SK-N-SH (cell line): ENCODE measurements at regions not wholly inside any gene's neighbourhood (a gene's known extent, or its start where the extent isn't known, plus 50 kb on each side); places are given as distances from the start of the nearest gene placed in this dataset.

Experiments used
- CTCF ChIA-PET: fragments of 300-600, 350-600 bp; formaldehyde crosslinking; extraction: SDS; loops from one replicate; lab custom pipeline; 2021; lab: Yijun Ruan, JAX
- POLR2A ChIA-PET: fragments of 350-600 bp; sonication (Branson Sonifier 250); formaldehyde crosslinking; extraction: SDS; loops from one replicate; lab custom pipeline; 2020; ENCODE audit warnings: antibody characterized with exemption, inconsistent platforms; lab: Yijun Ruan, JAX
- DNase-seq: peaks from one replicate; pipeline ENCODE4 v3.0.0; 2012
- H2AFZ ChIP-seq: fragments of 200-600 bp; sonication (generic); 2 replicates; pipeline ENCODE4 v1.8.1; 2016; ENCODE audit warnings: antibody characterized with exemption, mild to moderate bottlenecking, low read depth
- H3F3A ChIP-seq: fragments of 200-600 bp; sonication (generic); replicated peaks from 2 replicates; pipeline ENCODE3; 2016; ENCODE audit warnings: antibody characterized with exemption, mild to moderate bottlenecking; ENCODE audit not compliant: insufficient read depth
- H3K27ac ChIP-seq, 2 experiments: fragments of 200-500 bp in 1 of 2; fragments of 200-600 bp in 1 of 2; sonication (Bioruptor generic) in 1 of 2; sonication (generic), shearing (Covaris generic) in 1 of 2; 2 replicates each; pipeline versions ENCODE4 v1.5.1 to v1.6.1; 2014 to 2016; ENCODE audit warnings: low read depth in 2 of 2, inconsistent platforms in 1 of 2, low read length in 1 of 2, mild to moderate bottlenecking in 1 of 2, mixed read lengths in 1 of 2
- H3K27me3 ChIP-seq: fragments of 200-600 bp; sonication (generic), shearing (Covaris generic); 2 replicates; pipeline ENCODE4 v1.6.1; 2016; ENCODE audit warnings: mixed run types; ENCODE audit not compliant: insufficient read depth
- H3K36me3 ChIP-seq, 2 experiments: fragments of 200-500 bp in 1 of 2; fragments of 200-600 bp in 1 of 2; sonication (Bioruptor generic) in 1 of 2; sonication (generic) in 1 of 2; replicated peaks in 1 of 2; 2 replicates each; pipeline versions ENCODE3 to v1.5.1; 2014 to 2016; ENCODE audit warnings: low read length in 1 of 2, mild to moderate bottlenecking in 1 of 2; ENCODE audit not compliant: insufficient read depth in 2 of 2, control insufficient read depth in 1 of 2
- H3K4me1 ChIP-seq, 2 experiments: fragments of 200-500 bp in 1 of 2; fragments of 200-600 bp in 1 of 2; sonication (Bioruptor generic) in 1 of 2; sonication (generic), shearing (Covaris generic) in 1 of 2; 2 replicates each; pipeline versions ENCODE4 v1.5.1 to v1.6.1; 2014 to 2016; ENCODE audit warnings: low read depth in 1 of 2, low read length in 1 of 2, mixed run types in 1 of 2; ENCODE audit not compliant: insufficient read depth in 2 of 2, control insufficient read depth in 1 of 2
- H3K4me2 ChIP-seq: fragments of 200-600 bp; sonication (generic), shearing (Covaris generic); 2 replicates; pipeline ENCODE4 v1.6.1; 2017; ENCODE audit warnings: mixed run types
- H3K4me3 ChIP-seq, 2 experiments: fragments of 200-500 bp in 1 of 2; fragments of 200-600 bp in 1 of 2; sonication (Bioruptor generic) in 1 of 2; sonication (generic), shearing (Covaris generic) in 1 of 2; 2 replicates each; pipeline versions ENCODE4 v1.5.1 to v1.8.1; 2014 to 2016; ENCODE audit warnings: low read depth in 2 of 2, inconsistent platforms in 1 of 2, low read length in 1 of 2, mild to moderate bottlenecking in 1 of 2, mixed read lengths in 1 of 2, moderate library complexity in 1 of 2
- H3K79me2 ChIP-seq: fragments of 200-600 bp; sonication (generic); 2 replicates; pipeline ENCODE4 v1.8.1; 2017; ENCODE audit warnings: mild to moderate bottlenecking; ENCODE audit not compliant: insufficient read depth
- H3K9ac ChIP-seq: fragments of 200-600 bp; sonication (generic); 2 replicates; pipeline ENCODE4 v1.6.1; 2017; ENCODE audit warnings: mixed run types
- H3K9me2 ChIP-seq: fragments of 200-600 bp; sonication (generic); 2 replicates; pipeline ENCODE4 v1.6.1; 2017; ENCODE audit warnings: mixed run types
- H3K9me3 ChIP-seq: fragments of 200-600 bp; sonication (generic); 2 replicates; pipeline ENCODE4 v1.6.1; 2017; ENCODE audit warnings: mixed run types, mild to moderate bottlenecking, moderate library complexity
- H4K20me1 ChIP-seq: fragments of 200-600 bp; sonication (generic); 2 replicates; pipeline ENCODE4 v1.6.1; 2017; ENCODE audit warnings: mild to moderate bottlenecking, mixed run types; ENCODE audit not compliant: insufficient read depth
- ELF1 ChIP-seq: IDR thresholded peaks from 2 replicates; pipeline ENCODE4 v1.4.0; 2012
- EP300 ChIP-seq, 2 experiments: IDR thresholded peaks; 2 replicates each; pipeline versions ENCODE4 v1.4.0 to v1.6.1; 2012; ENCODE audit warnings: borderline replicate concordance in 1 of 2, low read depth in 1 of 2, low read length in 1 of 2
- FOSL2 ChIP-seq: IDR thresholded peaks from 2 replicates; pipeline ENCODE4 v1.4.0; 2012; ENCODE audit warnings: low read depth, mild to moderate bottlenecking, moderate library complexity, borderline replicate concordance
- GABPA ChIP-seq: IDR thresholded peaks from 2 replicates; pipeline ENCODE4 v1.4.0; 2012; ENCODE audit warnings: low read depth, mild to moderate bottlenecking
- GATA2 ChIP-seq: sonication (generic); formaldehyde crosslinking; IDR thresholded peaks from 2 replicates; pipeline ENCODE4 v1.5.0; 2020; ENCODE audit warnings: mild to moderate bottlenecking, missing genetic modification reagents
- JUND ChIP-seq: IDR thresholded peaks from 2 replicates; pipeline ENCODE4 v1.4.0; 2012
- MXI1 ChIP-seq: IDR thresholded peaks from 2 replicates; pipeline ENCODE4 v1.6.1; 2012; ENCODE audit warnings: mild to moderate bottlenecking, low read depth, low read length, improper control_type of control experiment
- PBX3 ChIP-seq: IDR thresholded peaks from 2 replicates; pipeline ENCODE4; 2012
- RAD21 ChIP-seq: IDR thresholded peaks from 2 replicates; pipeline ENCODE4 v1.6.1; 2012; ENCODE audit warnings: mild to moderate bottlenecking, low read length
- RCOR1 ChIP-seq: fragments of 150-350 bp; IDR thresholded peaks from 2 replicates; pipeline ENCODE4 v1.6.1; 2017; ENCODE audit warnings: antibody characterized with exemption, low read length
- REST ChIP-seq: IDR thresholded peaks from 2 replicates; pipeline ENCODE4 v1.6.1; 2012; ENCODE audit warnings: mild to moderate bottlenecking, low read depth, low read length, moderate library complexity
- RFX5 ChIP-seq: IDR thresholded peaks from 2 replicates; pipeline ENCODE4 v1.6.1; 2012; ENCODE audit warnings: mild to moderate bottlenecking, improper control_type of control experiment, low read length
- RXRA ChIP-seq: IDR thresholded peaks from 2 replicates; pipeline ENCODE4 v1.4.0; 2012; ENCODE audit warnings: low read depth, mild to moderate bottlenecking, borderline replicate concordance
- SMC3 ChIP-seq: IDR thresholded peaks from 2 replicates; pipeline ENCODE4 v1.6.1; 2012; ENCODE audit warnings: low read depth, low read length, improper control_type of control experiment
- TAF1 ChIP-seq: IDR thresholded peaks from 2 replicates; pipeline ENCODE4 v1.6.1; 2012; ENCODE audit warnings: low read depth, mild to moderate bottlenecking, low read length, moderate library complexity, borderline replicate concordance
- TCF12 ChIP-seq: IDR thresholded peaks from 2 replicates; pipeline ENCODE4 v1.4.0; 2012
- TEAD4 ChIP-seq: IDR thresholded peaks from 2 replicates; pipeline ENCODE4 v1.4.0; 2012; ENCODE audit warnings: mild to moderate bottlenecking, borderline replicate concordance; ENCODE audit not compliant: insufficient read depth
- USF1 ChIP-seq: IDR thresholded peaks from 2 replicates; pipeline ENCODE4 v1.4.0; 2012; ENCODE audit warnings: low read depth, borderline replicate concordance
- USF2 ChIP-seq: fragments of 150-350 bp; IDR thresholded peaks from 2 replicates; pipeline ENCODE4 v1.6.1; 2017; ENCODE audit warnings: antibody characterized with exemption, low read length, low read depth, borderline replicate concordance
- YY1 ChIP-seq: IDR thresholded peaks from 2 replicates; pipeline ENCODE4 v1.4.0; 2012; ENCODE audit warnings: low read depth, mild to moderate bottlenecking
- WGBS: methylation state at CpG from one replicate; pipeline ENCODE4 v1.1.6; 2017; ENCODE audit warnings: low lambda C conversion rate; 5-methylcytosine and 5-hydroxymethylcytosine counted together

GRCh38 chrX:56130031-56130430 lies 102.1 kb upstream of the KLF8 start:
- Histone ChIP-seq H3K9ac (no peak overlapping the region), H3K27ac (no peak overlapping the region), H3K4me3 (no peak overlapping the region), H3K9me3 (no peaks in the 10 kb centered on the region), H3F3A (no peaks in the 10 kb centered on the region), H3K36me3 (no peaks in the 10 kb centered on the region), H2AFZ (no peak overlapping the region), H3K4me2 (no peak overlapping the region), H3K79me2 (no peaks in the 10 kb centered on the region), H4K20me1 (no peaks in the 10 kb centered on the region), H3K9me2 (no peaks in the 10 kb centered on the region), H3K27me3 (no peaks in the 10 kb centered on the region), H3K4me1 (no peaks in the 10 kb centered on the region)
- POLR2A ChIA-PET = no interaction called here
- TF ChIP-seq JUND (no peak), TAF1 (no peak), USF1 (no peak), RAD21 (no peak), FOSL2 (no peak), RXRA (no peak), PBX3 (no peak), YY1 (no peak)
- CTCF ChIA-PET = no interaction called here
- DNase-seq = no peak
- WGBS = 25% methylated on average over 2 of the region's 3 CpGs

GRCh38 chrX:56130436-56130835 lies 101.7 kb upstream of the KLF8 start:
- POLR2A ChIA-PET = no interaction called here
- no peak overlapping the region for H2AFZ ChIP-seq
- WGBS = 2% methylated on average over 3 of the region's 3 CpGs
- H3K79me2 ChIP-seq = no peaks in the 10 kb centered on the region
- no peaks in the 10 kb centered on the region for H3K9me3 ChIP-seq
- CTCF ChIA-PET = no interaction called here
- H3K4me2 ChIP-seq = no peak overlapping the region
- no peaks in the 10 kb centered on the region for H3K27me3 ChIP-seq
- DNase-seq = no peak
- no peaks in the 10 kb centered on the region for H4K20me1 ChIP-seq
- H3K9ac ChIP-seq = no peak overlapping the region
- H3F3A ChIP-seq = no peaks in the 10 kb centered on the region
- no peaks in the 10 kb centered on the region for H3K9me2 ChIP-seq
- no peaks in the 10 kb centered on the region for H3K4me1 ChIP-seq
- no peak overlapping the region for H3K27ac ChIP-seq
- no peaks in the 10 kb centered on the region for H3K36me3 ChIP-seq
- no peak overlapping the region for H3K4me3 ChIP-seq
- TF ChIP-seq RAD21 = no peak
- no peak for TF ChIP-seq RCOR1
- TF ChIP-seq FOSL2 = no peak
- TF ChIP-seq TEAD4 = no peak
- TF ChIP-seq PBX3 = no peak
- TF ChIP-seq REST = no peak
- no peak for TF ChIP-seq RFX5
- TF ChIP-seq GATA2 (CRISPR knock-in tag) = no peak
- TF ChIP-seq GABPA = no peak
- no peak for TF ChIP-seq YY1
- TF ChIP-seq TCF12 = no peak
- TF ChIP-seq SMC3 = no peak
- no peak for TF ChIP-seq MXI1
- TF ChIP-seq JUND = no peak
- TF ChIP-seq ELF1 = no peak
- no peak for TF ChIP-seq TAF1
- no peak for TF ChIP-seq EP300 (IDR thresholded peaks at IDR 0.05; ENCODE audit: borderline replicate concordance in 1 of 2, low read depth in 1 of 2, low read length in 1 of 2)
- TF ChIP-seq USF2 = no peak
